ENCODE measurements at regions not wholly inside any gene's neighbourhood (a gene's known extent, or its start where the extent isn't known, plus 50 kb on each side); places are given as distances from the start of the nearest gene placed in this dataset.

DNA sequence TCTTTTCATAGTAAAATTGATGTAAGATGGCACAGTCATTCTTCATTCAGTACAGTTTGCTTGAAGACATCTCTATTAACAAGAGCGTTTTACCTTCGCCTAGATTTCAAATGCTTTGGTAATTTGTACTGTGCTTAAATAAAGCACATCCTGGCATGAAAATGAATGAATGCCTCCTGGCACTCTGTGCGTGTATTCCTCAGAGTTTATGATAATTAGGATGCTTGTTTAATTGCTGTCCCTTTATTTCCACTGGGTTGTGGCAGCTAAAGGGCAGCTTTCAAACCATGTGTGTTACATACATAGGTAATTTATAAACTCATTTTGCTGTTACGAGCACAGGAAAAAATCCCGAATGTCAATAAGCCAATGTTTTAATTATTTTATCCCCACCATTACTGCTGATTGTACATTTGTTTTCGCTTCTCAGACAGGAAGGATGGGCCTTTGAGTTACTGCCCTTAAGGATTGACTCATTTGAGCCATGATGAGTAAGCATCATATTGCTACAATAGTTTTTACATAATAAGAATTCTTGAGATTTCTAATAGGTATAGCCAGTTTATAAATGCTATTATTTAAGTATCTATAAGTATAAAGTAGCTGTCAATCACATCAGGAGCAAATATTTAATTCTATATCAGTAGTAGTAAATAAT is 516.5 kb downstream of the XIRP2 start:
- POLR2A ChIA-PET = no interaction called here
- H3K27me3 Mint-ChIP-seq = no peaks in the 10 kb centered on the region
- no peak overlapping the region for H2AFZ ChIP-seq (ENCODE audit: insufficient read depth, low read depth, low read length, poor library complexity, severe bottlenecking)
- no peaks in the 10 kb centered on the region for H3K9me3 ChIP-seq (ENCODE audit: control extremely low read depth in 1 of 3, control insufficient read depth in 2 of 3, insufficient read depth in 1 of 3, low read length in 2 of 3)
- no peaks in the 10 kb centered on the region for H4K20me1 ChIP-seq (ENCODE audit: control insufficient read depth, insufficient read depth, low read length, poor library complexity, severe bottlenecking)
- H3K27me3 ChIP-seq (replicated peaks in 1 of 4; ENCODE audit: control extremely low read depth in 1 of 4, control insufficient read depth in 3 of 4, insufficient read depth in 4 of 4, low read length in 3 of 4) = no peaks in the 10 kb centered on the region
- no peak overlapping the region for H3K9ac ChIP-seq (ENCODE audit: low read length)
- CTCF ChIA-PET = no interaction called here
- DNase-seq (no peak), ATAC-seq (ENCODE audit: low read depth) (no peak)
- intact Hi-C loops (cut with micrococcal nuclease) = no loop called here
- no CpG with 5 or more reads among the region's 6 CpGs for WGBS (ENCODE audit: insufficient coverage)
- H3K36me3 ChIP-seq (replicated peaks in 1 of 2; ENCODE audit: control extremely low read depth in 1 of 2, control insufficient read depth in 1 of 2, extremely low read depth in 1 of 2, insufficient read depth in 2 of 2, low read length in 1 of 2) = no peaks in the 10 kb centered on the region
- H3K4me2 ChIP-seq (replicated peaks; ENCODE audit: low read depth, low read length, poor library complexity, severe bottlenecking) = no peak overlapping the region
- no peak overlapping the region for H3K4me3 ChIP-seq (ENCODE audit: control extremely low read depth in 1 of 5, extremely low read depth in 1 of 5, insufficient read depth in 1 of 5, low read depth in 2 of 5, low read length in 4 of 5)
- no peak for TF ChIP-seq CTCF (IDR thresholded peaks at IDR 0.05)
- H3K27ac ChIP-seq (ENCODE audit: low read length in 2 of 2) = no peak overlapping the region
- H3K27ac Mint-ChIP-seq = no peak overlapping the region
- H3K4me3 Mint-ChIP-seq = no peak overlapping the region
- no peaks in the 10 kb centered on the region for H3K9me3 Mint-ChIP-seq (ENCODE audit: insufficient read depth)
- no peaks in the 10 kb centered on the region for H3K4me1 ChIP-seq (ENCODE audit: control insufficient read depth in 2 of 2, insufficient read depth in 2 of 2, low read length in 2 of 2)
- H3K4me1 Mint-ChIP-seq = no peaks in the 10 kb centered on the region
- H3K79me2 ChIP-seq (ENCODE audit: control insufficient read depth, insufficient read depth, low read length) = no peaks in the 10 kb centered on the region

- ATAC-seq (ENCODE audit: low read depth) = no peak
- H3K4me1 ChIP-seq (ENCODE audit: control insufficient read depth in 2 of 2, insufficient read depth in 2 of 2, low read length in 2 of 2) = no peaks in the 10 kb centered on the region
- intact Hi-C loops (cut with micrococcal nuclease) = no loop called here
- H3K27ac Mint-ChIP-seq = no peak overlapping the region
- H4K20me1 ChIP-seq (ENCODE audit: control insufficient read depth, insufficient read depth, low read length, poor library complexity, severe bottlenecking) = no peaks in the 10 kb centered on the region
- H3K27ac ChIP-seq (ENCODE audit: low read length in 2 of 2) = no peak overlapping the region
- H3K79me2 ChIP-seq (ENCODE audit: control insufficient read depth, insufficient read depth, low read length) = no peaks in the 10 kb centered on the region
- no peak overlapping the region for H3K4me3 Mint-ChIP-seq
- no peaks in the 10 kb centered on the region for H3K27me3 ChIP-seq (replicated peaks in 1 of 4; ENCODE audit: control extremely low read depth in 1 of 4, control insufficient read depth in 3 of 4, insufficient read depth in 4 of 4, low read length in 3 of 4)
- DNase-seq = no peak
- H3K9ac ChIP-seq (ENCODE audit: low read length) = no peak overlapping the region
- no peak overlapping the region for H2AFZ ChIP-seq (ENCODE audit: insufficient read depth, low read depth, low read length, poor library complexity, severe bottlenecking)
- no peaks in the 10 kb centered on the region for H3K9me3 Mint-ChIP-seq (ENCODE audit: insufficient read depth)
- no peak overlapping the region for H3K4me2 ChIP-seq (replicated peaks; ENCODE audit: low read depth, low read length, poor library complexity, severe bottlenecking)
- H3K36me3 ChIP-seq (replicated peaks in 1 of 2; ENCODE audit: control extremely low read depth in 1 of 2, control insufficient read depth in 1 of 2, extremely low read depth in 1 of 2, insufficient read depth in 2 of 2, low read length in 1 of 2) = no peaks in the 10 kb centered on the region
- H3K27me3 Mint-ChIP-seq = no peaks in the 10 kb centered on the region
- POLR2A ChIA-PET = no interaction called here
- H3K9me3 ChIP-seq (ENCODE audit: control extremely low read depth in 1 of 3, control insufficient read depth in 2 of 3, insufficient read depth in 1 of 3, low read length in 2 of 3) = no peaks in the 10 kb centered on the region
- TF ChIP-seq CTCF (IDR thresholded peaks at IDR 0.05) (no peak), EZH2 (IDR thresholded peaks at IDR 0.05; ENCODE audit: borderline replicate concordance, insufficient read depth, low read depth, low read length, poor library complexity, severe bottlenecking) (no peak)
- no peaks in the 10 kb centered on the region for H3K4me1 Mint-ChIP-seq
- H3K4me3 ChIP-seq (ENCODE audit: control extremely low read depth in 1 of 5, extremely low read depth in 1 of 5, insufficient read depth in 1 of 5, low read depth in 2 of 5, low read length in 4 of 5) = no peak overlapping the region
- CTCF ChIA-PET = no interaction called here
Measured at GRCh38 chr2:167401309-167401708, 513.0 kb downstream of the XIRP2 start.
